SK-N-SH (cell line): ENCODE measurements at regions not wholly inside any gene's neighbourhood (a gene's known extent, or its start where the extent isn't known, plus 50 kb on each side); places are given as distances from the start of the nearest gene placed in this dataset.

ENCODE experiments used
- CTCF ChIA-PET: fragments of 300-600, 350-600 bp; formaldehyde crosslinking; extraction: SDS; loops from one replicate; lab custom pipeline; 2021; lab: Yijun Ruan, JAX
- POLR2A ChIA-PET: fragments of 350-600 bp; sonication (Branson Sonifier 250); formaldehyde crosslinking; extraction: SDS; loops from one replicate; lab custom pipeline; 2020; ENCODE audit warnings: antibody characterized with exemption, inconsistent platforms; lab: Yijun Ruan, JAX
- DNase-seq: peaks from one replicate; pipeline ENCODE4 v3.0.0; 2012
- H2AFZ ChIP-seq: fragments of 200-600 bp; sonication (generic); 2 replicates; pipeline ENCODE4 v1.8.1; 2016; ENCODE audit warnings: antibody characterized with exemption, mild to moderate bottlenecking, low read depth
- H3F3A ChIP-seq: fragments of 200-600 bp; sonication (generic); replicated peaks from 2 replicates; pipeline ENCODE3; 2016; ENCODE audit warnings: antibody characterized with exemption, mild to moderate bottlenecking; ENCODE audit not compliant: insufficient read depth
- H3K27ac ChIP-seq, 2 experiments: fragments of 200-500 bp in 1 of 2; fragments of 200-600 bp in 1 of 2; sonication (Bioruptor generic) in 1 of 2; sonication (generic), shearing (Covaris generic) in 1 of 2; 2 replicates each; pipeline versions ENCODE4 v1.5.1 to v1.6.1; 2014 to 2016; ENCODE audit warnings: low read depth in 2 of 2, inconsistent platforms in 1 of 2, low read length in 1 of 2, mild to moderate bottlenecking in 1 of 2, mixed read lengths in 1 of 2
- H3K27me3 ChIP-seq: fragments of 200-600 bp; sonication (generic), shearing (Covaris generic); 2 replicates; pipeline ENCODE4 v1.6.1; 2016; ENCODE audit warnings: mixed run types; ENCODE audit not compliant: insufficient read depth
- H3K36me3 ChIP-seq, 2 experiments: fragments of 200-500 bp in 1 of 2; fragments of 200-600 bp in 1 of 2; sonication (Bioruptor generic) in 1 of 2; sonication (generic) in 1 of 2; replicated peaks in 1 of 2; 2 replicates each; pipeline versions ENCODE3 to v1.5.1; 2014 to 2016; ENCODE audit warnings: low read length in 1 of 2, mild to moderate bottlenecking in 1 of 2; ENCODE audit not compliant: insufficient read depth in 2 of 2, control insufficient read depth in 1 of 2
- H3K4me1 ChIP-seq, 2 experiments: fragments of 200-500 bp in 1 of 2; fragments of 200-600 bp in 1 of 2; sonication (Bioruptor generic) in 1 of 2; sonication (generic), shearing (Covaris generic) in 1 of 2; 2 replicates each; pipeline versions ENCODE4 v1.5.1 to v1.6.1; 2014 to 2016; ENCODE audit warnings: low read depth in 1 of 2, low read length in 1 of 2, mixed run types in 1 of 2; ENCODE audit not compliant: insufficient read depth in 2 of 2, control insufficient read depth in 1 of 2
- H3K4me2 ChIP-seq: fragments of 200-600 bp; sonication (generic), shearing (Covaris generic); 2 replicates; pipeline ENCODE4 v1.6.1; 2017; ENCODE audit warnings: mixed run types
- H3K4me3 ChIP-seq, 2 experiments: fragments of 200-500 bp in 1 of 2; fragments of 200-600 bp in 1 of 2; sonication (Bioruptor generic) in 1 of 2; sonication (generic), shearing (Covaris generic) in 1 of 2; 2 replicates each; pipeline versions ENCODE4 v1.5.1 to v1.8.1; 2014 to 2016; ENCODE audit warnings: low read depth in 2 of 2, inconsistent platforms in 1 of 2, low read length in 1 of 2, mild to moderate bottlenecking in 1 of 2, mixed read lengths in 1 of 2, moderate library complexity in 1 of 2
- H3K79me2 ChIP-seq: fragments of 200-600 bp; sonication (generic); 2 replicates; pipeline ENCODE4 v1.8.1; 2017; ENCODE audit warnings: mild to moderate bottlenecking; ENCODE audit not compliant: insufficient read depth
- H3K9ac ChIP-seq: fragments of 200-600 bp; sonication (generic); 2 replicates; pipeline ENCODE4 v1.6.1; 2017; ENCODE audit warnings: mixed run types
- H3K9me2 ChIP-seq: fragments of 200-600 bp; sonication (generic); 2 replicates; pipeline ENCODE4 v1.6.1; 2017; ENCODE audit warnings: mixed run types
- H3K9me3 ChIP-seq: fragments of 200-600 bp; sonication (generic); 2 replicates; pipeline ENCODE4 v1.6.1; 2017; ENCODE audit warnings: mixed run types, mild to moderate bottlenecking, moderate library complexity
- H4K20me1 ChIP-seq: fragments of 200-600 bp; sonication (generic); 2 replicates; pipeline ENCODE4 v1.6.1; 2017; ENCODE audit warnings: mild to moderate bottlenecking, mixed run types; ENCODE audit not compliant: insufficient read depth
- CHD2 ChIP-seq: fragments of 150-350 bp; IDR thresholded peaks from 2 replicates; pipeline ENCODE4 v1.6.1; 2018; ENCODE audit warnings: low read length; ENCODE audit not compliant: partially characterized antibody
- ELF1 ChIP-seq: IDR thresholded peaks from 2 replicates; pipeline ENCODE4 v1.4.0; 2012
- EZH2phosphoT487 ChIP-seq: fragments of 200-600 bp; sonication (generic); IDR thresholded peaks from 2 replicates; pipeline ENCODE4 v1.6.1; 2017; ENCODE audit warnings: low read depth, mixed run types, mild to moderate bottlenecking, antibody characterized with exemption, moderate library complexity, borderline replicate concordance
- FOXM1 ChIP-seq: IDR thresholded peaks from 2 replicates; pipeline ENCODE4 v1.4.0; 2012; ENCODE audit warnings: low read depth, mild to moderate bottlenecking
- GABPA ChIP-seq: IDR thresholded peaks from 2 replicates; pipeline ENCODE4 v1.4.0; 2012; ENCODE audit warnings: low read depth, mild to moderate bottlenecking
- IRF3 ChIP-seq: fragments of 150-350 bp; IDR thresholded peaks from 2 replicates; pipeline ENCODE4 v1.6.1; 2016; ENCODE audit warnings: mild to moderate bottlenecking, low read depth, low read length
- JUND ChIP-seq: IDR thresholded peaks from 2 replicates; pipeline ENCODE4 v1.4.0; 2012
- MEF2A ChIP-seq: IDR thresholded peaks from 2 replicates; pipeline ENCODE4 v1.4.0; 2012; ENCODE audit warnings: low read depth, borderline replicate concordance
- NFIC ChIP-seq: IDR thresholded peaks from 2 replicates; pipeline ENCODE4 v1.4.0; 2012; ENCODE audit warnings: borderline replicate concordance
- NRF1 ChIP-seq: IDR thresholded peaks from 2 replicates; pipeline ENCODE4 v1.6.1; 2012; ENCODE audit warnings: low read depth, mild to moderate bottlenecking, low read length
- PBX3 ChIP-seq: IDR thresholded peaks from 2 replicates; pipeline ENCODE4; 2012
- REST ChIP-seq: IDR thresholded peaks from 2 replicates; pipeline ENCODE4 v1.6.1; 2012; ENCODE audit warnings: mild to moderate bottlenecking, low read depth, low read length, moderate library complexity
- RFX5 ChIP-seq: IDR thresholded peaks from 2 replicates; pipeline ENCODE4 v1.6.1; 2012; ENCODE audit warnings: mild to moderate bottlenecking, improper control_type of control experiment, low read length
- RXRA ChIP-seq: IDR thresholded peaks from 2 replicates; pipeline ENCODE4 v1.4.0; 2012; ENCODE audit warnings: low read depth, mild to moderate bottlenecking, borderline replicate concordance
- TCF12 ChIP-seq: IDR thresholded peaks from 2 replicates; pipeline ENCODE4 v1.4.0; 2012
- USF1 ChIP-seq: IDR thresholded peaks from 2 replicates; pipeline ENCODE4 v1.4.0; 2012; ENCODE audit warnings: low read depth, borderline replicate concordance
- USF2 ChIP-seq: fragments of 150-350 bp; IDR thresholded peaks from 2 replicates; pipeline ENCODE4 v1.6.1; 2017; ENCODE audit warnings: antibody characterized with exemption, low read length, low read depth, borderline replicate concordance
- YY1 ChIP-seq: IDR thresholded peaks from 2 replicates; pipeline ENCODE4 v1.4.0; 2012; ENCODE audit warnings: low read depth, mild to moderate bottlenecking
- ZBTB33 ChIP-seq: IDR thresholded peaks from 2 replicates; pipeline ENCODE4 v1.4.0; 2012; ENCODE audit warnings: low read depth, borderline replicate concordance
- WGBS: methylation state at CpG from one replicate; pipeline ENCODE4 v1.1.6; 2017; ENCODE audit warnings: low lambda C conversion rate; 5-methylcytosine and 5-hydroxymethylcytosine counted together

GRCh38 chr5:35485487-35485886, 132.2 kb upstream of the SPEF2 start (continued):
- TF ChIP-seq IRF3 (no peak), TCF12 (no peak)

GRCh38 chr5:35484241-35484640, 133.4 kb upstream of the SPEF2 start:
- no peak for TF ChIP-seq JUND
- H3K4me2 ChIP-seq: no peak overlapping the region
- H3K9me3 ChIP-seq: no peaks in the 10 kb centered on the region
- H3K27ac ChIP-seq: no peak overlapping the region
- H3K79me2 ChIP-seq: no peaks in the 10 kb centered on the region
- DNase-seq: no peak
- no peaks in the 10 kb centered on the region for H3K9me2 ChIP-seq
- POLR2A ChIA-PET: no interaction called here
- no peak overlapping the region for H3K4me3 ChIP-seq
- no peak overlapping the region for H3K9ac ChIP-seq
- no peaks in the 10 kb centered on the region for H4K20me1 ChIP-seq
- no peaks in the 10 kb centered on the region for H3F3A ChIP-seq
- no peaks in the 10 kb centered on the region for H3K4me1 ChIP-seq
- no peak overlapping the region for H2AFZ ChIP-seq
- no peaks in the 10 kb centered on the region for H3K27me3 ChIP-seq
- no peaks in the 10 kb centered on the region for H3K36me3 ChIP-seq
- CTCF ChIA-PET: no interaction called here

- no peaks in the 10 kb centered on the region for H3K9me2 ChIP-seq
- no peaks in the 10 kb centered on the region for H3K9me3 ChIP-seq
- 48% methylated on average over 2 of the region's 2 CpGs for WGBS
- no peak overlapping the region for H3K4me2 ChIP-seq
- no peaks in the 10 kb centered on the region for H3K36me3 ChIP-seq
- no peaks in the 10 kb centered on the region for H3K4me1 ChIP-seq
- H4K20me1 ChIP-seq: no peaks in the 10 kb centered on the region
- no peak overlapping the region for H3K27ac ChIP-seq
- H3K9ac ChIP-seq: no peak overlapping the region
- 0 out of 2 replicates have a peak overlapping the region, but pooled peaks have one; percentile 18 for H2AFZ ChIP-seq
- POLR2A ChIA-PET: no interaction called here
- H3F3A ChIP-seq: no peaks in the 10 kb centered on the region
- DNase-seq: no peak
- CTCF ChIA-PET: no interaction called here
- H3K27me3 ChIP-seq: no peaks in the 10 kb centered on the region
- no peak overlapping the region for H3K4me3 ChIP-seq
- no peaks in the 10 kb centered on the region for H3K79me2 ChIP-seq
- TF ChIP-seq RFX5: no peak
- TF ChIP-seq GABPA: no peak
- no peak for TF ChIP-seq USF2
- no peak for TF ChIP-seq YY1
- TF ChIP-seq NFIC: no peak
- no peak for TF ChIP-seq ELF1
- no peak for TF ChIP-seq CHD2
- no peak for TF ChIP-seq RXRA
- TF ChIP-seq USF1: no peak
- TF ChIP-seq EZH2phosphoT487: no peak
- no peak for TF ChIP-seq PBX3
- TF ChIP-seq FOXM1: no peak
- TF ChIP-seq MEF2A: no peak
- TF ChIP-seq NRF1: no peak
- TF ChIP-seq TCF12: no peak
- TF ChIP-seq ZBTB33: no peak
- no peak for TF ChIP-seq REST
Observed at GRCh38 chr5:35483780-35484179, 133.9 kb upstream of the SPEF2 start.
